ENCODE measurements at regions not wholly inside any gene's neighbourhood (a gene's known extent, or its start where the extent isn't known, plus 50 kb on each side); places are given as distances from the start of the nearest gene placed in this dataset.

GRCh38 chr18:33906046-33906445 is 318.7 kb downstream of the NOL4 start:
- TF ChIP-seq ZNF70 (CRISPR knock-in tag; IDR thresholded peaks at IDR 0.05): no peak
- no peak for TF ChIP-seq SNAI2 (CRISPR knock-in tag; IDR thresholded peaks at IDR 0.05)
- TF ChIP-seq ZNF565 (CRISPR knock-in tag; conservative IDR thresholded peaks at IDR 0.05; ENCODE audit: low read depth): no peak
- no peak for TF ChIP-seq TOX (CRISPR knock-in tag; IDR thresholded peaks at IDR 0.05; ENCODE audit: borderline replicate concordance)
- TF ChIP-seq TSHZ2 (CRISPR knock-in tag; IDR thresholded peaks at IDR 0.05): no peak
- TF ChIP-seq PPARA (CRISPR knock-in tag; IDR thresholded peaks at IDR 0.05; ENCODE audit: borderline replicate concordance): no peak
- TF ChIP-seq PATZ1 (CRISPR knock-in tag; IDR thresholded peaks at IDR 0.05; ENCODE audit: borderline replicate concordance): no peak
- no peak for TF ChIP-seq CREB5 (CRISPR knock-in tag; IDR thresholded peaks at IDR 0.05; ENCODE audit: low read depth)
- TF ChIP-seq ZNF8 (CRISPR knock-in tag; IDR thresholded peaks at IDR 0.05): no peak
- ATAC-seq: no peak

GRCh38 chr18:33901894-33902512 is 322.7 kb downstream of the NOL4 start:
- TF ChIP-seq CREB5 (CRISPR knock-in tag; IDR thresholded peaks at IDR 0.05; ENCODE audit: low read depth) (no peak), TCF4 (CRISPR knock-in tag; IDR thresholded peaks at IDR 0.05; ENCODE audit: borderline replicate concordance) (no peak)
- ATAC-seq: no peak

GRCh38 chr18:33900638-33901037 is 322.6 kb downstream of the ASXL3 start:
- ATAC-seq: no peak
- TF ChIP-seq TOX (CRISPR knock-in tag; IDR thresholded peaks at IDR 0.05; ENCODE audit: borderline replicate concordance) (no peak), TCF4 (CRISPR knock-in tag; IDR thresholded peaks at IDR 0.05; ENCODE audit: borderline replicate concordance) (no peak), PPARA (CRISPR knock-in tag; IDR thresholded peaks at IDR 0.05; ENCODE audit: borderline replicate concordance) (no peak), ZC3H10 (CRISPR knock-in tag; IDR thresholded peaks at IDR 0.05) (no peak), ZNF565 (CRISPR knock-in tag; conservative IDR thresholded peaks at IDR 0.05; ENCODE audit: low read depth) (no peak), TSHZ2 (CRISPR knock-in tag; IDR thresholded peaks at IDR 0.05) (no peak), CREB5 (CRISPR knock-in tag; IDR thresholded peaks at IDR 0.05; ENCODE audit: low read depth) (no peak), BACH2 (CRISPR knock-in tag; IDR thresholded peaks at IDR 0.05; ENCODE audit: borderline replicate concordance) (no peak), OSR1 (CRISPR knock-in tag; IDR thresholded peaks at IDR 0.05) (no peak), ZNF70 (CRISPR knock-in tag; IDR thresholded peaks at IDR 0.05) (no peak), CSRNP3 (CRISPR knock-in tag; IDR thresholded peaks at IDR 0.05) (no peak), ARNTL (CRISPR knock-in tag; IDR thresholded peaks at IDR 0.05; ENCODE audit: borderline replicate concordance, low read depth) (no peak), SNAI2 (CRISPR knock-in tag; IDR thresholded peaks at IDR 0.05) (no peak), POU6F1 (CRISPR knock-in tag; IDR thresholded peaks at IDR 0.05; ENCODE audit: borderline replicate concordance, low read depth) (no peak), ZFP30 (CRISPR knock-in tag; IDR thresholded peaks at IDR 0.05) (no peak), GLIS3 (CRISPR knock-in tag; IDR thresholded peaks at IDR 0.05) (no peak), ZFP3 (CRISPR knock-in tag; IDR thresholded peaks at IDR 0.05) (no peak)

Measured in SK-N-SH treated with all-trans-retinoic acid at 6 μM for 48 hours (cell line).